HG02852 (cell line): ENCODE measurements at regions not wholly inside any gene's neighbourhood (a gene's known extent, or its start where the extent isn't known, plus 50 kb on each side); places are given as distances from the start of the nearest gene placed in this dataset.

Experiments used
- ATAC-seq: cut with Tn5 transposase; IDR thresholded peaks from one replicate; pipeline ENCODE4 v1.9.1; 2021; ENCODE audit warnings: mild to moderate bottlenecking, moderate library complexity; ENCODE audit not compliant: unreplicated experiment

GRCh38 chr2:236317938-236318396, 53.8 kb upstream of the ASB18 start:
- no peak for ATAC-seq

GRCh38 chr2:236318401-236318800, 54.2 kb upstream of the ASB18 start:
- no peak for ATAC-seq

GRCh38 chr2:236319036-236319435, 54.8 kb upstream of the ASB18 start:
- ATAC-seq, result no peak

DNA sequence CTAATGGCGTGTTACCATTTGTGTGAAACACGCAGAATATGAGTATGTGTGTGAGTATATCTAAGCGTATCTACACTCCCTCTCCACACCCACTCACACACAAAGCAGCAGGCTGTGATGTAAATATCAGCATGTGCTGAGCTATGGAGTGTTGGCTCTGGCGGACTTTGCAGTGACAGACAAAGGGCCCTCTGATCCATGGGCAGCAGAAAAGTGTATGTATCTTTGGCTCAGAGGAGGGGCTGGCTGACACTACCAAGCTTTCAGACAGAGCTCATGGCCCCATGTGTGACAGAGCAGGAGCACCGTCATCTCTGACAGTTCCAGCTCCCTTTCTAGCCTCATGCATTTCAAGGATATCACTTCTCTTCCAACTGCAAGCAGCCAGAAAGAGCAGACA, 57.2 kb upstream of the ASB18 start:
- ATAC-seq, result no peak

GRCh38 chr2:236333417-236334121, 69.4 kb upstream of the ASB18 start:
- no peak for ATAC-seq

DNA sequence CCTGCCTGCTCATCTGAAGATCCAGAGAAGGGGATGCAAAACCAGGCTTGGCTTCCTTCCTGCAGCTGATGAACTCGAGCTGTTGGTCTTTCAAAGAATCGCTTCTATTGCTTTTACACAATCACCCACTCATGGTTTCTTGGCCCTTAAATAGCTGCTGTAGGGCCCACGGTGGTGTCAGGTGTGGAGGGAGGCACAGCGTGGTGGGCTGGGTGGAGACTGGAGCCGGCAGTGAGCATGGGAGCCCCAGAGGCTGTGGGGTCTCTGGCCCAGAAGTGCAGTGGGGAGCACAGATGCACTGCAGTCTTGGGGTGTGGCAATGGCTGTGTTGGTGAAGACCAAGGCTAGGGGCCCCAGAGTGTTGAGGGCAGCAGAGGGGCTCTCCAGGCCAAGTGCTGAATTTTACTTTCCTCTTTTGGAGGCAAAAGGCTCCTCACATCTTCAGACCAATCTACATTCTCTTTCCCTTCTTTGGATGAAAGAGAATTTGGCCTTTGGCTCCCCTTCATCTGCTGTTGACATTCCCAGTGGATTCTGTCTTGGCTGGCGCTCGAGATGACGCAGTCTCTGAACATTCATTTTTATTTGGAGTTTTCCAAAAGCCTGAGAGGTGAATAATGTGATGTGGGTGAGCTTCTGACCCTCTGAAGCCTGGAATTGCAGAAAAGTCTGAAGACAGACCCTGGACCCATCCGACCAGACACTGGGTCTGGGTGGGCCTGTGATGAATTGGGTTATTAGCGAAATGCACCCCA, 70.1 kb upstream of the ASB18 start:
- ATAC-seq, result no peak

- no peak for ATAC-seq
Measured at GRCh38 chr2:236335696-236336574, 71.7 kb upstream of the ASB18 start.

DNA sequence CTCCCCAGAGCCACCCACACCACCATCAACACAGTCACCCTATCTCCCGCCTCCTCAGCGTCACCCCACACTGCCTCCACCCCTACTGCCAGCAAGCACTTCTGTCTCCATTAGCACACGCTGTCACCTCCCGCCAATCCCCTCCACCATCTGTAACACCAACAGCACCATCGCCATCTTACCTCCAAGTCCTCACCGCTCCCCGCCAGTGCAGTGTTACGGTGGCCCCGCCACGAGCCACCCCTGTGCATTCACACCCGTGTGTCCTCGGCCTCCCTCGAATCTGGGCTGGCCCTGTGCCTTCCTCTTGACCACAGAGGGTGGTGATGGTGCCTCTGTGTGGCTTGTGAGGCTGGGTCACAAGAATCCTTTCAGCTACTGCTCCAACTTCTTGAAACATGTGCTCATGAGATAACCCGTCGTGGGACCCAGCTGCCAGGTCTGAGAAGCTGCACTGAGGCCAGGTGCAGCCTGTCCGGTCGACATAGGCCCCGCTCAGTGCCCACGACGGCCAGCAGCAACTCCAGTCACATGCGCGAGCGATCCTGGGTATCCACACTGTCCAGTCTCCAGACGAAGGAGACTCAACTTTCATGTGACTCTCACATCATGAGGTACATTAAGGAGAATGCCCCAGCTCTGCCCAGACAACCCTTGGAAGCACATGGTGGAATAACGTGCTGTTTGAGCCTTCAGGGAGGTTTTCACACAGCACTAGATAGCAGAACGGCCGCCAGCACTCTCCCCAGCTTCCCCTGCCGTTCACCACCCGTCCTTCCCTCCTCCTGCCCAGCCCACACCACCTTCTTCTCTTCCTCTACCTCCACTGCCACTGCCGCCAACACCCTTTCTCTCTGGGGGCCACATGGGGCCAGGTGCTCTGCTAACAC, 72.6 kb upstream of the ASB18 start:
- no peak for ATAC-seq

- no peak for ATAC-seq
Measured at GRCh38 chr2:236337465-236338325, 73.5 kb upstream of the ASB18 start.

- ATAC-seq, result no peak
Measured at GRCh38 chr2:236338495-236339184, 74.4 kb upstream of the ASB18 start.

GRCh38 chr2:236340251-236340650, 76.0 kb upstream of the ASB18 start:
- ATAC-seq, result no peak

DNA sequence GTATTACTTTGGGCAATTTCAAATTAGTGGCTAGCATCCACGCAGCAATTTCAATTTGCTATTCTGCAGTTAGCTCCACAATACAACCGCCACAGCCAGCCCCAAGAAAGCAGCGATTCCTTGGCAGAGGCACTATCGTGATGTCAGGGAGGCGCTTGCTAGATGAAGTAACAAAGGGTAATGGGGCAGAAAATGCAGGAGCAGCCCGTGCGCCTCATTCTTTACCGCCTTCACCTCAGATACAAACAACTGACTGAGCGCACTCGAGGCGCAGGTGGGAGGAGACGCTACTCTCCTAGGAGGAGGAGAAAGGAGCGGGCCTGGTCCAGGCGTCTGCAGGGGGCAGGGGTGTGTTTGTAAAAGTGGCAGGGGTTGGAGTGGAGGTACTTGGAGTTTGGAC, 76.9 kb upstream of the ASB18 start:
- no peak for ATAC-seq

GRCh38 chr2:236341721-236342120, 77.5 kb upstream of the ASB18 start:
- ATAC-seq, result no peak

DNA sequence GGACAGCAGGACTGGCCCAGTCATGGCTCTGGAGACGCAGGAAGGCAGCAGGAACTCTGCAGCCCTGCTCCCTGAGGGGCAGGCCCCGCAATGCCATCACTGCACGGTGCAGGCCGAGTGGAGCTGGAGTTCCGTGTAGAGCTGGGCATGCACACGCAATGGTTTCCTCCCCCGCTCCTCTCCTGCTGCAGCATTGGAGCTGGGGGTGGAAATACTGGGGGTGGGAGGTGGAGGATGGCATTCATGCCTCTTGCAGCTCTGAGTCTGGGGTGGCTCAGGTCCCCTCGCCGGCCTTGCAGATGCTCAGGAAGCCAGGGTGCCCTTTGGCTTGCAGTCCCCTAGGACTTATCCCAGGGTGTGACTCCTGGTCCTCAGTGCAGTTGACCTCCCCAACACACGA, 78.3 kb upstream of the ASB18 start:
- ATAC-seq, result no peak

DNA sequence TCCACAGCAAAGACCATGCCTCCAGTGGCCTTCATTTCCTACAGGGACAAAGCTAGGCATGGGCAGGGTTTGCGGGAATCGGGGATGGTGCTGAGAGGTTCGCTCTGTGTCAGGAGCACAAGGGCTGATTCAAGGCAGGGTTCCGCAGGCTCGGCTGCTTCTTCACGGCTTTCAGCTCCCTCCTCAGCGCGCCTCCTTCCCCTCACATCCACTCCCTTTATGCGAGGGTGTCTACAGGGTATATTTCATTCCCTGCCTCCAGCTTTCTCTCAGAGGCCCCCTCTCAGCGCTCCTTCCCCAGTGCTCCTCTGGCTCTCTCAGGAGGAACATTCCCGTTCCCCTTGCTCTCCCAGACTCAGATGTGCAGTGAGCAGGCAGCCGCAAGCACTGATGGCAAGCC, 78.7 kb upstream of the ASB18 start:
- ATAC-seq, result no peak

DNA sequence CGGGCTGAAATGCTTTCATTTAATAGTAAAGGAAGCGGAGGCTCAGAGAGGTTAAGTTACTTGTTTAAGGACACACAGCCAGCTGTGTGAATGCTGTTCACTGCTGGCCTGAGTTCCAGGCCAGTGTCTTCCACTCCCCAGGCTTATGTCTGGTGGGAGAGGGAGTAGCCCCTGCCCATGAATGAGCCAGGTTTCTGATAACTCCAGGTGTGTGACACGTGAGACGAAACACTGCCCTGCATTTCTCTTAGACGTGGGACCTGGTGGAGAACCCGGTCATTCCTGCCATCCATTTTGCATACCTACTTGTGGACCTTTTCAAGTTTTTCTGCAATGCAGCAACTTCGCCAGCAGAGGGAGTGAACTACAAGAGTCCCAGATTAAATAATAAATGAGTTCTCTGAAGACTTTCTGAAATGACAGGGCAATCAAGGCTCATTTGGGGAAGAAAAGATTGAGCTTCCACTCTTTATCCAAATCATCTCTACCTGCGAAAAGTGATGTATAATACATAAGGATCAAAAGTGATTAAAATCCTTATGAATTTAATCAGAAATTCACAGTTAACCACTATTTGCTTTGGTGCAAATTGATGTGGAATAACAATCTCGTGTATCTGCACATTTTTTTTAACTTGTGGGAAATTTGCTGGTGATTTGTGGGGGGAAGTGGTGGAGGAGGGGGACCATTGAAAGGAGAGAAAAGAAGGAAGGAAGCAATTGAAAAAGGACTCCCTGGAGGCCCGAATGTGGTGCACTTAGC, 79.4 kb upstream of the ASB18 start:
- no peak for ATAC-seq

GRCh38 chr2:236344446-236344845, 80.2 kb upstream of the ASB18 start:
- no peak for ATAC-seq

- ATAC-seq, result no peak
Measured at GRCh38 chr2:236345081-236345714, 81.0 kb upstream of the ASB18 start.
